ENCODE measurements at regions not wholly inside any gene's neighbourhood (a gene's known extent, or its start where the extent isn't known, plus 50 kb on each side); places are given as distances from the start of the nearest gene placed in this dataset.

- TF ChIP-seq RAD21 (conservative IDR thresholded peaks at IDR 0.05 in 1 of 2, IDR thresholded peaks at IDR 0.05 in 1 of 2) (no peak), ZNF302 (CRISPR knock-in tag; IDR thresholded peaks at IDR 0.05) (no peak), JUN (IDR thresholded peaks at IDR 0.05) (no peak), CTCF (IDR thresholded peaks at IDR 0.05) (no peak), HOXA7 (CRISPR knock-in tag; IDR thresholded peaks at IDR 0.05) (no peak), NFE2L2 (conservative IDR thresholded peaks at IDR 0.05; ENCODE audit: low read length) (no peak), EP300 (IDR thresholded peaks at IDR 0.05) (no peak), PHF8 (IDR thresholded peaks at IDR 0.05; ENCODE audit: borderline replicate concordance, low read depth) (no peak), REST (IDR thresholded peaks at IDR 0.05) (no peak), MAZ (IDR thresholded peaks at IDR 0.05; ENCODE audit: borderline replicate concordance, low read depth, low read length) (no peak), CEBPB (IDR thresholded peaks at IDR 0.05) (no peak), FOSL2 (IDR thresholded peaks at IDR 0.05) (no peak), FOSL2 (CRISPR knock-in tag; IDR thresholded peaks at IDR 0.05) (no peak), E2F6 (IDR thresholded peaks at IDR 0.05; ENCODE audit: borderline replicate concordance, low read depth) (no peak), ESRRA (IDR thresholded peaks at IDR 0.05; ENCODE audit: borderline replicate concordance, low read length) (no peak)
Measured at GRCh38 chr2:21773168-21773567, 649.4 kb downstream of the TDRD15 start.
